T-helper 9 cell (primary cell): ENCODE measurements at regions not wholly inside any gene's neighbourhood (a gene's known extent, or its start where the extent isn't known, plus 50 kb on each side); places are given as distances from the start of the nearest gene placed in this dataset.
A peak's percentile ranks its signal among the peaks of the same experiment; 100 is the strongest.

ENCODE experiments used
- DNase-seq: peaks from one replicate; pipeline ENCODE4 v3.0.0-alpha.2; 2020

- no peak for DNase-seq
These were observed 192.4 kb upstream of the CSF3R start for GRCh38 chr1:36675106-36675505.

- DNase-seq = no peak
These were observed 190.5 kb upstream of the CSF3R start for GRCh38 chr1:36673202-36673601.

GRCh38 chr1:36669262-36669661 lies 186.5 kb upstream of the CSF3R start:
- DNase-seq = no peak

GRCh38 chr1:36667836-36668235 lies 185.1 kb upstream of the CSF3R start:
- no peak for DNase-seq

- no peak for DNase-seq
These were observed 184.5 kb upstream of the CSF3R start for GRCh38 chr1:36667256-36667655.

- no peak for DNase-seq
These were observed 182.9 kb upstream of the CSF3R start for GRCh38 chr1:36665478-36666080.

- DNase-seq = no peak
These were observed 182.0 kb upstream of the CSF3R start for GRCh38 chr1:36664571-36665287.

GRCh38 chr1:36663772-36664430 lies 181.2 kb upstream of the CSF3R start:
- DNase-seq = no peak

GRCh38 chr1:36658838-36659237 lies 176.1 kb upstream of the CSF3R start:
- DNase-seq = no peak

- no peak for DNase-seq
These were observed 175.1 kb upstream of the CSF3R start for GRCh38 chr1:36657826-36658225.

GRCh38 chr1:36656838-36657237 lies 174.1 kb upstream of the CSF3R start:
- DNase-seq = no peak

GRCh38 chr1:36656271-36656670 lies 173.6 kb upstream of the CSF3R start:
- DNase-seq = no peak

GRCh38 chr1:36654586-36654985 lies 171.9 kb upstream of the CSF3R start:
- no peak for DNase-seq

GRCh38 chr1:36653850-36654249 lies 171.1 kb upstream of the CSF3R start:
- DNase-seq = no peak

GRCh38 chr1:36652586-36652985 lies 169.9 kb upstream of the CSF3R start:
- DNase-seq = no peak

GRCh38 chr1:36652011-36652410 lies 169.3 kb upstream of the CSF3R start:
- DNase-seq = no peak

- DNase-seq = no peak
These were observed 168.6 kb upstream of the CSF3R start for GRCh38 chr1:36651176-36651910.

GRCh38 chr1:36650200-36651065 lies 167.7 kb upstream of the CSF3R start:
- peak; percentile 55 for DNase-seq

- DNase-seq = no peak
These were observed 163.2 kb upstream of the CSF3R start for GRCh38 chr1:36645867-36646266.

- no peak for DNase-seq
These were observed 161.8 kb upstream of the CSF3R start for GRCh38 chr1:36644556-36644955.

GRCh38 chr1:36643371-36644270 lies 160.9 kb upstream of the CSF3R start:
- no peak for DNase-seq
